ENCODE measurements at regions not wholly inside any gene's neighbourhood (a gene's known extent, or its start where the extent isn't known, plus 50 kb on each side); places are given as distances from the start of the nearest gene placed in this dataset.

DNA sequence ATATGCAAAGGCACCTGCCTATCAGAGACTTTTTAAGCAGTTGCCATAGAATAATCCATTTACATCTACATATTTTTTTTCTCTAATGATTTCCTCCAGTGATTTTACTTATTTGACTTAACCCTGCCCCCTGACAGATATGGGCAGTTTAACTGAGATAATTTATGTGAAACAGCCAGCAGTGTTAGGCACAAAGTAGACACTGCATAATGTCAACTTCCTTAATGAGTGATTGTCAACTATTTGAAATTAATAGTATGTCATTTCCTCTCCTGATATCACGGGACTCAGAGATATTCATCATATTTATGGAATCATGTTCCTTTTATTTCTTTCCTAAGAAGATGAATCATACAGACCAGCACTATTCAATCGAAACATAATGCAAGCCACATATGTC, 179.9 kb upstream of the ATP10A start:
- peaks cover 1% of the 10 kb centered on the region for H3K79me1 ChIP-seq (ENCODE audit: low read length)
- DNase-seq, result no peak
- H2AFZ ChIP-seq (ENCODE audit: insufficient read depth, low read length, poor library complexity), result no peak overlapping the region
- no peak overlapping the region for H2BK5ac ChIP-seq (ENCODE audit: low read depth, low read length, poor library complexity)
- no peak overlapping the region for H4K12ac ChIP-seq (ENCODE audit: low read depth, low read length)
- no peak overlapping the region for H3K9ac ChIP-seq (ENCODE audit: low read length)
- H3K23ac ChIP-seq (ENCODE audit: low read length), result no peak overlapping the region
- peaks cover 4% of the 10 kb centered on the region in 2 experiments for H3K4me1 ChIP-seq (ENCODE audit: control insufficient read depth in 1 of 2, insufficient read depth in 2 of 2, low read length in 2 of 2)
- H3K18ac ChIP-seq (ENCODE audit: low read length), result no peak overlapping the region
- H3K79me2 ChIP-seq (ENCODE audit: control insufficient read depth, insufficient read depth, low read length, poor library complexity), result no peaks in the 10 kb centered on the region
- no peak overlapping the region for H3K4ac ChIP-seq (ENCODE audit: low read depth, low read length)
- H3K36me3 ChIP-seq (ENCODE audit: control insufficient read depth in 1 of 2, insufficient read depth in 2 of 2, low read length in 2 of 2), result no peaks in the 10 kb centered on the region
- WGBS (ENCODE audit: extremely low coverage, insufficient coverage, insufficient read length), result no CpG with 5 or more reads among the region's 2 CpGs
- H3K14ac ChIP-seq (ENCODE audit: low read length), result no peak overlapping the region
- H3K27me3 ChIP-seq (ENCODE audit: insufficient read depth, low read length), result no peaks in the 10 kb centered on the region
- no peak overlapping the region for H3K4me2 ChIP-seq (ENCODE audit: low read length)
- H3K4me3 ChIP-seq (ENCODE audit: low read depth, low read length), result no peak overlapping the region
- no peak overlapping the region for H4K8ac ChIP-seq (ENCODE audit: low read depth, low read length)
- H2BK120ac ChIP-seq (ENCODE audit: insufficient read depth, low read length, poor library complexity), result no peak overlapping the region
- H3K9me3 ChIP-seq (ENCODE audit: insufficient read depth, low read depth, low read length), result no peaks in the 10 kb centered on the region
- no peak overlapping the region for H3K27ac ChIP-seq (ENCODE audit: low read depth, low read length)
- H2BK12ac ChIP-seq (ENCODE audit: low read length), result no peak overlapping the region
- H4K91ac ChIP-seq (ENCODE audit: low read depth, low read length), result no peak overlapping the region
- no peak overlapping the region for H2AK5ac ChIP-seq (ENCODE audit: low read length)

DNA sequence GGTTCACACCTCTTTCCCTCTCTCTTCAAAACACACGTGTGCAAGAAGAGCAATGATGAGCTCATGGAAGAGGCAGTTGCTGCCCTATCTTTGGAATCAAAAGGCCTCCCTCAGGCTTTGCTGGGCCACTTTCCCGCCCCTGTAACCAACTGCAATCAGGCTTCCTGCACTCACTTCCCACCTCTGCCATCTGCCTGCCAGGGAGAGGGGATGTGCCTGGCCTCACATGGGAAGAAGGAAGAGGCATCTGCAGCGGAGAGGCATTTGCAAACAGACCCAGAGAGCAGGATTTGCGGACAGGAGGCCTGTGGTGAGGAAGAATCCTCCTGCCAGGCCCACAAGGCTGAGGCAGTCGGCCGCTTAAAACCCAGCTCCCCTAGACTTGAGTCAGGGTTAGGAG, 175.6 kb upstream of the ATP10A start:
- H4K91ac ChIP-seq (ENCODE audit: low read depth, low read length), result no peak overlapping the region
- H3K9ac ChIP-seq (ENCODE audit: low read length), result no peak overlapping the region
- H4K8ac ChIP-seq (ENCODE audit: low read depth, low read length), result no peak overlapping the region
- no peaks in the 10 kb centered on the region for H3K79me2 ChIP-seq (ENCODE audit: control insufficient read depth, insufficient read depth, low read length, poor library complexity)
- H3K18ac ChIP-seq (ENCODE audit: low read length), result no peak overlapping the region
- no peaks in the 10 kb centered on the region for H3K9me3 ChIP-seq (ENCODE audit: insufficient read depth, low read depth, low read length)
- H3K4me3 ChIP-seq (ENCODE audit: low read depth, low read length), result no peak overlapping the region
- no peak overlapping the region for H2AFZ ChIP-seq (ENCODE audit: insufficient read depth, low read length, poor library complexity)
- H3K4ac ChIP-seq (ENCODE audit: low read depth, low read length), result no peak overlapping the region
- peaks cover 1% of the 10 kb centered on the region for H3K79me1 ChIP-seq (ENCODE audit: low read length)
- no peak overlapping the region for H3K4me2 ChIP-seq (ENCODE audit: low read length)
- H3K27me3 ChIP-seq (ENCODE audit: insufficient read depth, low read length), result no peaks in the 10 kb centered on the region
- no peak overlapping the region for H2BK12ac ChIP-seq (ENCODE audit: low read length)
- H3K4me1 ChIP-seq (ENCODE audit: control insufficient read depth in 1 of 2, insufficient read depth in 2 of 2, low read length in 2 of 2), result peaks cover 4 to 6% of the 10 kb centered on the region in 2 experiments
- H2BK120ac ChIP-seq (ENCODE audit: insufficient read depth, low read length, poor library complexity), result no peak overlapping the region
- H3K27ac ChIP-seq (ENCODE audit: low read depth, low read length), result no peak overlapping the region
- H3K36me3 ChIP-seq (ENCODE audit: control insufficient read depth in 1 of 2, insufficient read depth in 2 of 2, low read length in 2 of 2), result no peaks in the 10 kb centered on the region
- DNase-seq, result peak in 1 of 2 donors; percentile 29
- no CpG with 5 or more reads among the region's 6 CpGs for WGBS (ENCODE audit: extremely low coverage, insufficient coverage, insufficient read length)
- H2BK5ac ChIP-seq (ENCODE audit: low read depth, low read length, poor library complexity), result no peak overlapping the region
- H3K14ac ChIP-seq (ENCODE audit: low read length), result no peak overlapping the region
- no peak overlapping the region for H4K12ac ChIP-seq (ENCODE audit: low read depth, low read length)
- no peak overlapping the region for H2AK5ac ChIP-seq (ENCODE audit: low read length)
- H3K23ac ChIP-seq (ENCODE audit: low read length), result no peak overlapping the region

DNA sequence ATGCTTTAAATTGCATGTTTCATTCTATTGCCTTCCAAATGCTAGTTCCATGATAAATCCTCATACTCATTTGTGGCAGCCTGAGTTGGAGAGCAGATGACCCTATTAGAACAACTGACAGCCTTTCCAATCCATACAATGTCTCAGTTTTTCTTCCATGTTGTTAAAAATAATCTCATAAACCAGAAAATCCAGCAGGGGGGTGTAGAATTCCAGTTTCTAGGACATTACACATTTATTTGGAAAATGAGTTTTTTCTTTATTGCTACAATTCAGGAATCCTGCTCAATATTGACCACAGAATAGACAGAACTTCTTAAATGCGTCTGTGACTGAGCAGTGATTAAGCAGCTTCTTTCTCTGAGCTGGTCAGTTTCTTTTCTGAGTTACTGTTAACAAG, 174.2 kb upstream of the ATP10A start:
- H3K4me2 ChIP-seq (ENCODE audit: low read length), result no peak overlapping the region
- no CpG with 5 or more reads among the region's 1 CpG for WGBS (ENCODE audit: extremely low coverage, insufficient coverage, insufficient read length)
- no peak overlapping the region for H4K8ac ChIP-seq (ENCODE audit: low read depth, low read length)
- no peak overlapping the region for H2AFZ ChIP-seq (ENCODE audit: insufficient read depth, low read length, poor library complexity)
- H3K27me3 ChIP-seq (ENCODE audit: insufficient read depth, low read length), result no peaks in the 10 kb centered on the region
- H3K9ac ChIP-seq (ENCODE audit: low read length), result no peak overlapping the region
- H3K4ac ChIP-seq (ENCODE audit: low read depth, low read length), result no peak overlapping the region
- peaks cover 8% of the 10 kb centered on the region for H3K79me1 ChIP-seq (ENCODE audit: low read length)
- H3K4me1 ChIP-seq (ENCODE audit: control insufficient read depth in 1 of 2, insufficient read depth in 2 of 2, low read length in 2 of 2), result peaks cover 7 to 10% of the 10 kb centered on the region in 2 experiments
- H2BK12ac ChIP-seq (ENCODE audit: low read length), result no peak overlapping the region
- no peaks in the 10 kb centered on the region for H3K79me2 ChIP-seq (ENCODE audit: control insufficient read depth, insufficient read depth, low read length, poor library complexity)
- no peak overlapping the region for H2AK5ac ChIP-seq (ENCODE audit: low read length)
- H3K14ac ChIP-seq (ENCODE audit: low read length), result no peak overlapping the region
- no peak overlapping the region for H2BK120ac ChIP-seq (ENCODE audit: insufficient read depth, low read length, poor library complexity)
- no peak overlapping the region for H3K18ac ChIP-seq (ENCODE audit: low read length)
- no peak overlapping the region for H3K23ac ChIP-seq (ENCODE audit: low read length)
- DNase-seq, result peak in 1 of 2 donors; percentile 18
- no peaks in the 10 kb centered on the region for H3K36me3 ChIP-seq (ENCODE audit: control insufficient read depth in 1 of 2, insufficient read depth in 2 of 2, low read length in 2 of 2)
- H3K27ac ChIP-seq (ENCODE audit: low read depth, low read length), result no peak overlapping the region
- no peaks in the 10 kb centered on the region for H3K9me3 ChIP-seq (ENCODE audit: insufficient read depth, low read depth, low read length)
- H4K91ac ChIP-seq (ENCODE audit: low read depth, low read length), result no peak overlapping the region
- H3K4me3 ChIP-seq (ENCODE audit: low read depth, low read length), result no peak overlapping the region
- H2BK5ac ChIP-seq (ENCODE audit: low read depth, low read length, poor library complexity), result no peak overlapping the region
- H4K12ac ChIP-seq (ENCODE audit: low read depth, low read length), result no peak overlapping the region

DNA sequence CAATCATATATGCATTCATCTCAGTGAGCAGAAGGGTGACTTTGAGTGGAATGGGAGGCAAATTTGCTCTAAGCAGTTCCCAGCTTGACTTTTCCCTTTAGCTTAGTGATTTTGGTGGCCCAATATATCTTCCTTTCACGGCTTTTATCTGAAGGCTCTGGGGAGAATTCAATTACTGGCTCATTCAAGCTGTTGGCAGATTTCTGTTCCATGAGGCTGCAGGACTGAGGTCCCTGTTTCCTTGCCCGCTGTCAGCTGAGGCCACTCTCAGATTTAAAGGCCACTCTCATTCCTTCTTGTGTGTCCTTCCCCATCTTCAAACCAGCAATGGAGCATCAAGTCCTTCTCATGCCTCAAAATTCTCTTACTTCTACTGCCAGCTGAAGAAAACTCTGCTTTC, 170.4 kb upstream of the ATP10A start:
- Histone ChIP-seq H2BK5ac (ENCODE audit: low read depth, low read length, poor library complexity) (no peak overlapping the region), H4K91ac (ENCODE audit: low read depth, low read length) (peak overlapping the region; percentile 63), H3K4me3 (ENCODE audit: low read depth, low read length) (no peak overlapping the region), H3K4ac (ENCODE audit: low read depth, low read length) (no peak overlapping the region), H3K14ac (ENCODE audit: low read length) (no peak overlapping the region), H3K79me1 (ENCODE audit: low read length) (peaks cover 30% of the 10 kb centered on the region), H3K9me3 (ENCODE audit: insufficient read depth, low read depth, low read length) (peaks cover 1% of the 10 kb centered on the region), H4K12ac (ENCODE audit: low read depth, low read length) (no peak overlapping the region), H3K23ac (ENCODE audit: low read length) (no peak overlapping the region), H3K4me1 (ENCODE audit: control insufficient read depth in 1 of 2, insufficient read depth in 2 of 2, low read length in 2 of 2) (peaks cover 12 to 13% of the 10 kb centered on the region in 2 experiments), H2BK12ac (ENCODE audit: low read length) (peak overlapping the region; percentile 63), H2AFZ (ENCODE audit: insufficient read depth, low read length, poor library complexity) (no peak overlapping the region), H3K4me2 (ENCODE audit: low read length) (no peak overlapping the region), H3K79me2 (ENCODE audit: control insufficient read depth, insufficient read depth, low read length, poor library complexity) (peaks cover 2% of the 10 kb centered on the region), H3K36me3 (ENCODE audit: control insufficient read depth in 1 of 2, insufficient read depth in 2 of 2, low read length in 2 of 2) (no peaks in the 10 kb centered on the region), H2AK5ac (ENCODE audit: low read length) (no peak overlapping the region), H4K8ac (ENCODE audit: low read depth, low read length) (no peak overlapping the region), H3K9ac (ENCODE audit: low read length) (no peak overlapping the region), H3K27ac (ENCODE audit: low read depth, low read length) (no peak overlapping the region), H2BK120ac (ENCODE audit: insufficient read depth, low read length, poor library complexity) (peak overlapping the region; percentile 57), H3K18ac (ENCODE audit: low read length) (no peak overlapping the region), H3K27me3 (ENCODE audit: insufficient read depth, low read length) (no peaks in the 10 kb centered on the region)
- WGBS (ENCODE audit: extremely low coverage, insufficient coverage, insufficient read length), result no CpG with 5 or more reads among the region's 2 CpGs
- no peak for DNase-seq

All from trophoblast cell (in vitro differentiated cells and primary cell).